BLaER1 (cell line): ENCODE measurements at regions not wholly inside any gene's neighbourhood (a gene's known extent, or its start where the extent isn't known, plus 50 kb on each side); places are given as distances from the start of the nearest gene placed in this dataset.
A peak's percentile ranks its signal among the peaks of the same experiment; 100 is the strongest.

Source experiments
- H3K27ac ChIP-seq: shearing (Covaris generic); formaldehyde crosslinking; 2 replicates; pipeline ENCODE4 v1.8.1; 2022
- H3K27me3 ChIP-seq: shearing (Covaris generic); formaldehyde crosslinking; 2 replicates; pipeline ENCODE4 v1.8.1; 2022
- H3K36me3 ChIP-seq: shearing (Covaris generic); formaldehyde crosslinking; 2 replicates; pipeline ENCODE4 v1.8.1; 2022
- H3K4me1 ChIP-seq: shearing (Covaris generic); formaldehyde crosslinking; 2 replicates; pipeline ENCODE4 v1.8.1; 2022
- H3K4me2 ChIP-seq: shearing (Covaris generic); formaldehyde crosslinking; 2 replicates; pipeline ENCODE4 v1.8.1; 2022
- H3K4me3 ChIP-seq: shearing (Covaris generic); formaldehyde crosslinking; 2 replicates; pipeline ENCODE4 v1.8.1; 2022
- H3K9ac ChIP-seq: shearing (Covaris generic); formaldehyde crosslinking; 2 replicates; pipeline ENCODE4 v1.8.1; 2022
- H3K9me3 ChIP-seq: shearing (Covaris generic); formaldehyde crosslinking; 2 replicates; pipeline ENCODE4 v1.8.1; 2022
- H4K20me1 ChIP-seq: shearing (Covaris generic); formaldehyde crosslinking; 2 replicates; pipeline ENCODE4 v1.8.1; 2022
- Cebpa-rat ChIP-seq: shearing (Covaris generic); IDR thresholded peaks from 2 replicates; pipeline ENCODE4 v1.8.1; 2022

DNA sequence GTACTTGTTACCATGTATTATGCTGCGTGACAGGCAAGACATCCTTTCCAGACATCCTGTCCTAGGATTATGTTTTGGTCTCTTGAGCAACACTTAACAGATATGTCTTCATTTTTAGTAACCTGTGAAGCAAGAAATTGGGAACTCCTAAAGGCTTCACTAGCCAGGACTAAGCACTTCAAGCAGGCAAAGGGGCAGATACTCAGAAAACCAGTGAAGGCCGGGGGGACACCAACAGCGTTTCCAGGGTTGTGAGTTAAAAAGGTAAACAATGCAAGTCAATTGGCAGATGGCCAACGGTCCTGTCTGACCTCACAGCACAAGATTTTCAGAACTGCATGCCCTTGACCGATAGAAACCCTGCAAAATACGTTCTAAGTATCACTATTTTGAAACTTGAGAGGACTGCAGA is 77.6 kb upstream of the SFMBT2 start:
- H3K4me2 ChIP-seq, result no peak overlapping the region
- H3K27me3 ChIP-seq, result no peaks in the 10 kb centered on the region
- peaks cover 11% of the 10 kb centered on the region; the same call in 1 of the 2 replicates for H3K9me3 ChIP-seq
- no peaks in the 10 kb centered on the region for H4K20me1 ChIP-seq
- no peak overlapping the region for H3K9ac ChIP-seq
- no peak overlapping the region for H3K27ac ChIP-seq
- no peak for TF ChIP-seq Cebpa-rat
- H3K4me1 ChIP-seq, result peaks cover 83% of the 10 kb centered on the region
- no peak overlapping the region for H3K4me3 ChIP-seq
- H3K36me3 ChIP-seq, result no peaks in the 10 kb centered on the region

DNA sequence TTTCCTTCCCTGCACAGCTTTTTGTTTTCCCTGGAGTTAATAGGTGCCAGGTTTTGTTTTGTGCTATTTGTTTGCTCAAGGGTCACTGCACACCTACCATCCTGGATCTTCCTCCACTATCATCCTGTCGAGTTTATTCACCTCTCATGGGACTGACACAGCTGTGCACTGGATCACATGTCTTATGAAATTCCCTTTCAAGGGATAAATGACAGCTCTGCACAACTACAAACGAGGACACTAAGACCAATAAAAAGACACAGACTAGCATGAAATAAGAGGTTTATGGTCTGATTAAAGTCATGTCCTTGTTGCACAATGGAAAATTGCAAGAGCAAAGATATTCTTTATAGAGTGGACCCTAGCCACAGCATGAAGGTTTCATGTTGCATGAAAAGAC is 76.7 kb upstream of the SFMBT2 start:
- Histone ChIP-seq H3K27ac (no peak overlapping the region), H3K9me3 (peaks cover 11% of the 10 kb centered on the region; the same call in 1 of the 2 replicates), H3K4me2 (peak overlapping the region; percentile 36; the same call in 1 of the 2 replicates), H3K4me3 (no peak overlapping the region), H3K4me1 (peaks cover 83% of the 10 kb centered on the region), H4K20me1 (no peaks in the 10 kb centered on the region), H3K27me3 (no peaks in the 10 kb centered on the region), H3K9ac (no peak overlapping the region), H3K36me3 (no peaks in the 10 kb centered on the region)
- no peak for TF ChIP-seq Cebpa-rat

DNA sequence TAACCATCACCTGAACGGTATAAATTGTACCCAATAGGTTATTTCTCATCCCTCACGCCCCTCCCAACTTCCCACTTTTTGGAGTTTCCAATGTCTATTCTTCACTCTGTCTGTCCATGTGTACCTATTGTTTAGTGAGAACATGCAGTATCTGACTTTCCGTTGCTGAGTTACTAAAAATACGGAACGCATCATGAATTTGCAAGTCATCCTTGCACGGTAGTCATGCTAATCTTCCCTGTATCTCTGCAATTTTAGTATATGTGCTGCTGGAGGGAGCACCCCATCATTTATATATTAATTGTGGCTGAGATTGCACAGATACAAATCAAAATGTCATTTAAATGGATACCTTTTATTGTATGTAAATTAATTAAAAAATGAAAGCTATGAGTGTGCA is 75.7 kb upstream of the SFMBT2 start:
- H3K27me3 ChIP-seq, result no peaks in the 10 kb centered on the region
- no peaks in the 10 kb centered on the region for H4K20me1 ChIP-seq
- H3K4me1 ChIP-seq, result peaks cover 83% of the 10 kb centered on the region
- no peak for TF ChIP-seq Cebpa-rat
- no peak overlapping the region for H3K9ac ChIP-seq
- peaks cover 10% of the 10 kb centered on the region; the same call in 1 of the 2 replicates for H3K9me3 ChIP-seq
- H3K4me2 ChIP-seq, result 0 out of 2 replicates have a peak overlapping the region, but pooled peaks have one; percentile 75
- no peak overlapping the region for H3K27ac ChIP-seq
- H3K36me3 ChIP-seq, result no peaks in the 10 kb centered on the region
- H3K4me3 ChIP-seq, result no peak overlapping the region

DNA sequence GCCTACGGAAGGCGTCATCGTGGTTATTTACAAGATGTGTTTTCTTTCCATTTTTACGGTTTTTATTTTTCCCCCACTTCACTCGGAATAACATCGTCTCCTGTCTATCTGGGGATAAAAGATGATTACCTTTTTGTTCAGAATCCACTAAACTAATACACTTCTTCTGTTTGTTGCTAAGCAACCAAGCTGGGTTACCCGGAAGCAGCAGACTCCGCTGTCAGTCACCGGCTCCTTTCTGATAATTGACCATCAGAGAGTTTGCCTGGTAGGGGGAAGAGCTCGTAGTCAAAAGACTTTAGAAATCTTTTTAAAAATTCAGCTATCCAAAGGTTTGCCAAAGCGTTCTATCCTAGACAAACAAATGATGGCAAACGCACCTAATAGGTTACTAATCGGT is 75.0 kb upstream of the SFMBT2 start:
- Histone ChIP-seq H3K4me2 (peak overlapping the region; percentile 75), H3K9me3 (peaks cover 3% of the 10 kb centered on the region; the same call in 1 of the 2 replicates), H3K27ac (peak overlapping the region; percentile 41; the same call in 1 of the 2 replicates), H3K27me3 (no peaks in the 10 kb centered on the region), H3K36me3 (no peaks in the 10 kb centered on the region), H3K4me1 (peaks cover 83% of the 10 kb centered on the region), H3K4me3 (0 out of 2 replicates have a peak overlapping the region, but pooled peaks have one; percentile 55), H3K9ac (no peak overlapping the region), H4K20me1 (no peaks in the 10 kb centered on the region)
- TF ChIP-seq Cebpa-rat, result no peak

- H3K4me2 ChIP-seq, result peak overlapping the region; percentile 75
- no peak for TF ChIP-seq Cebpa-rat
- no peaks in the 10 kb centered on the region for H3K36me3 ChIP-seq
- no peaks in the 10 kb centered on the region for H3K27me3 ChIP-seq
- no peaks in the 10 kb centered on the region for H3K9me3 ChIP-seq
- peak overlapping the region; percentile 42 for H3K9ac ChIP-seq
- peak overlapping the region; percentile 55 for H3K4me3 ChIP-seq
- H4K20me1 ChIP-seq, result no peaks in the 10 kb centered on the region
- H3K4me1 ChIP-seq, result peaks cover 83% of the 10 kb centered on the region
- H3K27ac ChIP-seq, result peak overlapping the region; percentile 41
Observed at GRCh38 chr10:7485244-7485556, 74.4 kb upstream of the SFMBT2 start.

GRCh38 chr10:7484456-7485243 is 73.8 kb upstream of the SFMBT2 start:
- Histone ChIP-seq H3K27me3 (no peaks in the 10 kb centered on the region), H3K36me3 (no peaks in the 10 kb centered on the region), H3K27ac (peak overlapping the region; percentile 41), H3K4me1 (peaks cover 87% of the 10 kb centered on the region), H3K4me3 (peak overlapping the region; percentile 55), H3K9me3 (no peaks in the 10 kb centered on the region), H3K9ac (peak overlapping the region; percentile 42), H4K20me1 (no peaks in the 10 kb centered on the region), H3K4me2 (peak overlapping the region; percentile 75)
- TF ChIP-seq Cebpa-rat, result no peak

DNA sequence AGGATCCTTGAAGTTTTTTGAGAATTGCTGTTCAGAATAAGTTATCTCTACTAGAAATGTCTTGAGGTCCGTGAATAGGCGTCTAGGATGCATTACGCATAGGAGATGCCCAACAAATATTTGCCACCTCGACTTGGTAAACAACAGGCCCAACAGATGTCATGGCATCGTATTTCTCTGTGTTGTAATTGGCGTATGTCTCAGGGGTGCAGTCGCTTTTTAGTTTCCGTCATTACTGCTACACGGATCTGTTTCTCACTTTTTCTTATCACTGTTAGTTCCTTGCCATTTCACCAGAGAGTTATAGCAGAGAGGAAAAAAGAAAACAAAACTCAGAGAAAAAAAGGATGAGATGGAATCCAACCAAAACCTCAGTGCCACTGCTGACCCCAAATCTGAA is 73.0 kb upstream of the SFMBT2 start:
- H3K4me1 ChIP-seq, result peaks cover 95% of the 10 kb centered on the region
- peak overlapping the region; percentile 75 for H3K4me2 ChIP-seq
- no peak overlapping the region for H3K4me3 ChIP-seq
- H3K9me3 ChIP-seq, result no peaks in the 10 kb centered on the region
- no peaks in the 10 kb centered on the region for H3K36me3 ChIP-seq
- no peaks in the 10 kb centered on the region for H3K27me3 ChIP-seq
- H4K20me1 ChIP-seq, result no peaks in the 10 kb centered on the region
- no peak for TF ChIP-seq Cebpa-rat
- peak overlapping the region; percentile 77 for H3K27ac ChIP-seq
- no peak overlapping the region for H3K9ac ChIP-seq

- H3K4me3 ChIP-seq, result no peak overlapping the region
- no peak for TF ChIP-seq Cebpa-rat
- peak overlapping the region; percentile 75 for H3K4me2 ChIP-seq
- peak overlapping the region; percentile 77 for H3K27ac ChIP-seq
- no peaks in the 10 kb centered on the region for H3K36me3 ChIP-seq
- no peak overlapping the region for H3K9ac ChIP-seq
- no peaks in the 10 kb centered on the region for H4K20me1 ChIP-seq
- H3K27me3 ChIP-seq, result no peaks in the 10 kb centered on the region
- peaks cover 97% of the 10 kb centered on the region for H3K4me1 ChIP-seq
- H3K9me3 ChIP-seq, result no peaks in the 10 kb centered on the region
Observed at GRCh38 chr10:7482992-7483391, 72.2 kb upstream of the SFMBT2 start.

- no peaks in the 10 kb centered on the region for H3K9me3 ChIP-seq
- no peak for TF ChIP-seq Cebpa-rat
- H3K27me3 ChIP-seq, result no peaks in the 10 kb centered on the region
- H3K9ac ChIP-seq, result peak overlapping the region; percentile 17; the same call in 1 of the 2 replicates
- peaks cover 100% of the 10 kb centered on the region for H3K4me1 ChIP-seq
- H3K4me3 ChIP-seq, result no peak overlapping the region; the same call in 1 of the 2 replicates
- no peaks in the 10 kb centered on the region for H3K36me3 ChIP-seq
- H4K20me1 ChIP-seq, result no peaks in the 10 kb centered on the region
- peak overlapping the region; percentile 77 for H3K27ac ChIP-seq
- peak overlapping the region; percentile 75 for H3K4me2 ChIP-seq
Observed at GRCh38 chr10:7481368-7481765, 70.5 kb upstream of the SFMBT2 start.

GRCh38 chr10:7480742-7481367 is 70.0 kb upstream of the SFMBT2 start:
- peak overlapping the region; percentile 75 for H3K4me2 ChIP-seq

More at GRCh38 chr10:7480742-7481367, 70.0 kb upstream of the SFMBT2 start:
- H3K27me3 ChIP-seq, result no peaks in the 10 kb centered on the region
- no peaks in the 10 kb centered on the region for H4K20me1 ChIP-seq
- no peak overlapping the region; the same call in 1 of the 2 replicates for H3K4me3 ChIP-seq
- H3K36me3 ChIP-seq, result no peaks in the 10 kb centered on the region
- H3K9ac ChIP-seq, result peak overlapping the region; percentile 46; the same call in 1 of the 2 replicates
- H3K9me3 ChIP-seq, result no peaks in the 10 kb centered on the region
- no peak for TF ChIP-seq Cebpa-rat
- H3K4me1 ChIP-seq, result peaks cover 100% of the 10 kb centered on the region
- peak overlapping the region; percentile 77 for H3K27ac ChIP-seq
